ENCODE measurements at regions not wholly inside any gene's neighbourhood (a gene's known extent, or its start where the extent isn't known, plus 50 kb on each side); places are given as distances from the start of the nearest gene placed in this dataset.

GRCh38 chr16:66189951-66190350, 176.5 kb upstream of the CDH5 start:
- TF ChIP-seq CTCF (IDR thresholded peaks at IDR 0.05) (no peak), POLR2A (IDR thresholded peaks at IDR 0.05; ENCODE audit: low read depth) (no peak)
